ENCODE measurements at regions not wholly inside any gene's neighbourhood (a gene's known extent, or its start where the extent isn't known, plus 50 kb on each side); places are given as distances from the start of the nearest gene placed in this dataset.

GRCh38 chr4:59727745-59728144 is 1472.4 kb upstream of the ADGRL3 start (continued):
- TF ChIP-seq CHD7 (IDR thresholded peaks at IDR 0.05; ENCODE audit: insufficient replicate concordance, low read length), result no peak
- TF ChIP-seq TBP (IDR thresholded peaks at IDR 0.05; ENCODE audit: low read depth, low read length), result no peak
- no peak for TF ChIP-seq CBX5 (IDR thresholded peaks at IDR 0.05; ENCODE audit: low read depth, low read length)
- TF ChIP-seq POU5F1 (IDR thresholded peaks at IDR 0.05; ENCODE audit: low read depth, low read length), result no peak
- TF ChIP-seq GABPA (IDR thresholded peaks at IDR 0.05; ENCODE audit: borderline replicate concordance, insufficient read depth, low read length), result no peak
- TF ChIP-seq SIRT6 (IDR thresholded peaks at IDR 0.05; ENCODE audit: low read length), result no peak
